ENCODE measurements at regions not wholly inside any gene's neighbourhood (a gene's known extent, or its start where the extent isn't known, plus 50 kb on each side); places are given as distances from the start of the nearest gene placed in this dataset.

- no peak for TF ChIP-seq REST (IDR thresholded peaks at IDR 0.05; ENCODE audit: low read depth)
- TF ChIP-seq SP1 (IDR thresholded peaks at IDR 0.05; ENCODE audit: low read depth): no peak
- TF ChIP-seq SRF (IDR thresholded peaks at IDR 0.05; ENCODE audit: low read depth): no peak
- no peak for TF ChIP-seq MAX (IDR thresholded peaks at IDR 0.05)
Measured at GRCh38 chr11:69997352-69997751, 80.8 kb upstream of the ANO1 start (continued).

GRCh38 chr11:69999721-70000120 is 78.4 kb upstream of the ANO1 start:
- Histone ChIP-seq H3K9ac (ENCODE audit: low read length) (no peak overlapping the region), H3K4me1 (ENCODE audit: control insufficient read depth in 1 of 2, insufficient read depth in 2 of 2, low read length in 2 of 2) (peaks cover 0 to 7% of the 10 kb centered on the region in 2 experiments; a peak in 1 of 4 replicates), H3K79me2 (ENCODE audit: insufficient read depth, low read length) (no peaks in the 10 kb centered on the region), H3K36me3 (ENCODE audit: control insufficient read depth in 1 of 2, insufficient read depth in 2 of 2, low read length in 2 of 2) (no peaks in the 10 kb centered on the region), H3K4me3 (replicated peaks in 1 of 2; ENCODE audit: low read depth in 1 of 2, low read length in 2 of 2) (no peak overlapping the region), H3K9me3 (ENCODE audit: control insufficient read depth in 1 of 2, insufficient read depth in 1 of 2, low read depth in 1 of 2, low read length in 2 of 2) (no peaks in the 10 kb centered on the region; a peak in 2 of 4 replicates), H2AFZ (ENCODE audit: low read depth, low read length, poor library complexity, severe bottlenecking) (no peak overlapping the region), H3K9me2 (ENCODE audit: insufficient read depth) (no peaks in the 10 kb centered on the region), H4K20me1 (ENCODE audit: insufficient read depth) (no peaks in the 10 kb centered on the region), H3K27ac (ENCODE audit: low read depth, low read length) (no peak overlapping the region), H3K27me3 (ENCODE audit: insufficient read depth, low read length) (no peaks in the 10 kb centered on the region), H3K4me2 (ENCODE audit: low read length) (no peak overlapping the region)
- DNase-seq (ENCODE audit: low read depth, low spot score) (no peak), ATAC-seq (no peak)
- TF ChIP-seq RAD21 (IDR thresholded peaks at IDR 0.05; ENCODE audit: low read depth): no peak
- CTCF ChIA-PET: no interaction called here
- RAD21 ChIA-PET (ENCODE audit: low non-redundant PET in 1 of 2, low total read pairs in 2 of 2, uncharacterized antibody in 2 of 2, unreplicated experiment in 2 of 2): no interaction called here
- BruUV-seq (replicated peaks): no TSS peak
- intact Hi-C loops (cut with micrococcal nuclease): no loop called here
- POLR2A ChIA-PET: no interaction called here

Measured in HCT116 (cell line).